ENCODE measurements at regions not wholly inside any gene's neighbourhood (a gene's known extent, or its start where the extent isn't known, plus 50 kb on each side); places are given as distances from the start of the nearest gene placed in this dataset.

- peak; percentile 27 for TF ChIP-seq CTCF (IDR thresholded peaks at IDR 0.05)
- Mint-ChIP-seq H3K9me3 (ENCODE audit: low read depth) (no peaks in the 10 kb centered on the region), H3K4me1 (ENCODE audit: low read depth) (peaks cover 29% of the 10 kb centered on the region), H3K4me3 (ENCODE audit: unreplicated experiment) (no peak overlapping the region), H3K27me3 (ENCODE audit: low read depth) (no peaks in the 10 kb centered on the region), H3K36me3 (ENCODE audit: low read depth) (no peaks in the 10 kb centered on the region), H3K27ac (ENCODE audit: unreplicated experiment) (peak overlapping the region; percentile 43)
- no peak for DNase-seq (ENCODE audit: low spot score)
Observed at GRCh38 chr2:160909781-160910242, 250.4 kb upstream of the TANK start.

GRCh38 chr2:160910681-160911080 lies 249.5 kb upstream of the TANK start:
- Mint-ChIP-seq H3K4me3 (ENCODE audit: unreplicated experiment) (no peak overlapping the region), H3K36me3 (ENCODE audit: low read depth) (no peaks in the 10 kb centered on the region), H3K4me1 (ENCODE audit: low read depth) (peaks cover 29% of the 10 kb centered on the region), H3K9me3 (ENCODE audit: low read depth) (no peaks in the 10 kb centered on the region), H3K27ac (ENCODE audit: unreplicated experiment) (peak overlapping the region; percentile 85), H3K27me3 (ENCODE audit: low read depth) (no peaks in the 10 kb centered on the region)
- DNase-seq (ENCODE audit: low spot score), result no peak
- TF ChIP-seq CTCF (IDR thresholded peaks at IDR 0.05), result no peak

- no peak for TF ChIP-seq CTCF (IDR thresholded peaks at IDR 0.05)
- Mint-ChIP-seq H3K27ac (ENCODE audit: unreplicated experiment) (peak overlapping the region; percentile 85), H3K36me3 (ENCODE audit: low read depth) (no peaks in the 10 kb centered on the region), H3K9me3 (ENCODE audit: low read depth) (no peaks in the 10 kb centered on the region), H3K4me1 (ENCODE audit: low read depth) (peaks cover 29% of the 10 kb centered on the region), H3K27me3 (ENCODE audit: low read depth) (no peaks in the 10 kb centered on the region), H3K4me3 (ENCODE audit: unreplicated experiment) (no peak overlapping the region)
- no peak for DNase-seq (ENCODE audit: low spot score)
Observed at GRCh38 chr2:160911258-160911657, 249.0 kb upstream of the TANK start.

- H3K4me3 Mint-ChIP-seq (ENCODE audit: unreplicated experiment), result no peak overlapping the region
- no peak for TF ChIP-seq CTCF (IDR thresholded peaks at IDR 0.05)
- H3K9me3 Mint-ChIP-seq (ENCODE audit: low read depth), result no peaks in the 10 kb centered on the region
- no peak for DNase-seq (ENCODE audit: low spot score)
- H3K27me3 Mint-ChIP-seq (ENCODE audit: low read depth), result no peaks in the 10 kb centered on the region
- peaks cover 31% of the 10 kb centered on the region for H3K4me1 Mint-ChIP-seq (ENCODE audit: low read depth)
- no peak overlapping the region for H3K27ac Mint-ChIP-seq (ENCODE audit: unreplicated experiment)
- no peaks in the 10 kb centered on the region for H3K36me3 Mint-ChIP-seq (ENCODE audit: low read depth)
Observed at GRCh38 chr2:160912276-160912675, 248.0 kb upstream of the TANK start.

- Mint-ChIP-seq H3K4me3 (ENCODE audit: unreplicated experiment) (no peak overlapping the region), H3K27ac (ENCODE audit: unreplicated experiment) (no peak overlapping the region), H3K27me3 (ENCODE audit: low read depth) (no peaks in the 10 kb centered on the region), H3K36me3 (ENCODE audit: low read depth) (no peaks in the 10 kb centered on the region), H3K4me1 (ENCODE audit: low read depth) (peaks cover 31% of the 10 kb centered on the region), H3K9me3 (ENCODE audit: low read depth) (no peaks in the 10 kb centered on the region)
- TF ChIP-seq CTCF (IDR thresholded peaks at IDR 0.05), result no peak
- DNase-seq (ENCODE audit: low spot score), result no peak
Observed at GRCh38 chr2:160913323-160913722, 246.9 kb upstream of the TANK start.
